D721Med (cell line): ENCODE measurements at regions not wholly inside any gene's neighbourhood (a gene's known extent, or its start where the extent isn't known, plus 50 kb on each side); places are given as distances from the start of the nearest gene placed in this dataset.
"Not testable (repeated sequence)": the region's sequence is repeated elsewhere in the genome, so short reads cannot be mapped to it uniquely, and the experiment has no call there.

Source experiments
- DNase-seq: peaks from one replicate; pipeline ENCODE4 v3.0.0; 2011; ENCODE audit warnings: low spot score; ENCODE audit not compliant: insufficient read length
- FAIRE-seq: peaks from 2 replicates; lab custom pipeline; 2011; peaks lifted over from hg19 to GRCh38; lab: Jason Lieb, UNC

DNA sequence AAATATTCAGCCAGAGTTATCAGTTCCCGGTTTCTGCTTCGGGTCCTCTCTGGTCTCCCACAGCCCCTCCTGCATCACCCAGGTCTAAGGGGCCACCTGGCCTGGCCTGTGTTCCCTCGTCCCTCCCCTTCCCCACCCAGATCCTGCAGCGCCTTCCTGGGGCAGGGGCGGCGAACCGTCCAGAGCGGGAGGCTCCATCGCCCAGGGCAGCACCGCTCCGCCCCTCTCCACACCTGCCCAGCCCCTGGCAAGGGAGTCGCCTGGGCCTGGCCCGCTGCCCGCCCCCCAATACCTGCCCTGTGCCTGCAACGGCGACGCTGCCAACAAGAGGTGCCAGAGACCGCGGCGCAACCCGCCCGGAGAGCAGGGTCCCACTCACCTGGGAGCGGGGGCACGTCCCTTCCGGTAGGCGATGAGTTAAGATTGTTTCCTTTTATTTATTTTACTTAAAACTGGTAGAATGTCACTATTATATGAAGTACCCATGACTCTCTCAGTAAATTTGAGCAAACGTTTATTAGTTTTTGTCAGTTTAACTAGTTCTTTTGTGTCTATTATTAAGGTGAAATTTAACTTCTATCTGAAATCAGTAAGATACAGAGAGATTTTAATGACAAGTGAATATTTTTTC lies 1641.1 kb downstream of the SPATA31A7 start:
- FAIRE-seq, DNase-seq: not testable (repeated sequence)

DNA sequence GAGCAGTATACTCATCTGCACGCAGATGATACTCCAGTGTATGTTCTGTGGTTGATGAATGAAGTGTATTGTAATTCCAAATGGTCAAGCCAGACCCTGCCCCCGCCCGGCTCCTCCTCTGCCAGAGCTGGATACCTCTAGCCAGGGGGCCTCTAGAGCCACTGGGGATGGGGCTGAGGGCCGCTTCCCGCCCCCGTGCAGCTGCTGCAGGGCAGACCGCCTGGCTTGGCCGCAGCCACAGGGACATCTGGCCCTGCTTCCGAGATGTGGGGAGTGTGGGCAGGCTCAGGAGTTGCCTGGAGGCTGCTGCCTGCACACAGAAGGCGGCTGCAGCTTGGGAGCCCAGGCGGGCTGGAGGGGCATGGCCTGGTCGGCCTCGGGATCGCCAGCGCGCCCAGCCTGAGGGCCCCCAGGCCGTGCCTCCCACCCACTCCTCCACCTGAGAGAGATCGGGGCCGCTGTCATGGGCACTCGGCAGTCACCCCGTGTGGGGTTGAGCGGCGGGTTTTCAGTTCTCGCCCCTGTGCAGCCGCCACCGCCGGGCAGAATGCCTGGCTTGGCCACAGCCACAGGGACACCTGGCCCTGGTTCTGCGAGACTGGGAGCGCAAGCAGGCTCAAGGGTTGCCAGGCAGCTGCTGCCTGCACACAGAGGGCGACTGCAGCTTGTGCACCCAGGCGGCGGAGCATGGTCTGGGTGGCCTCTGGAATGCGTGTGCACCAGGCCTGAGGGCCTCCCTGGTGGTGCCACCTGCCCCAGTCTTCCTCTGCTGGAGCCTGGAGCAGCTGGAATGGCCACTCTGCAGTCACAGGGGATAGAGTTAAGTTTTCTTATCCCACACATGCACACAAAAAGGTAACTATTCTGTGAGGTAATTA lies 1643.7 kb downstream of the SPATA31A7 start:
- DNase-seq, FAIRE-seq: not testable (repeated sequence)

GRCh38 chr9:62837254-62837911 lies 1647.5 kb downstream of the SPATA31A7 start:
- not testable (repeated sequence) for FAIRE-seq, DNase-seq

- peak; percentile 37 for DNase-seq
- not testable (repeated sequence) for FAIRE-seq
Observed at GRCh38 chr9:62838024-62838718, 1648.3 kb downstream of the SPATA31A7 start.

GRCh38 chr9:62839168-62839567 lies 1649.3 kb downstream of the SPATA31A7 start:
- FAIRE-seq, result not testable (repeated sequence)

GRCh38 chr9:62843145-62843544 lies 1653.3 kb downstream of the SPATA31A7 start:
- FAIRE-seq, DNase-seq: not testable (repeated sequence)

More at GRCh38 chr9:62839168-62839567, 1649.3 kb downstream of the SPATA31A7 start:
- not testable (repeated sequence) for DNase-seq

GRCh38 chr9:62843706-62844290 lies 1654.0 kb downstream of the SPATA31A7 start:
- not testable (repeated sequence) for DNase-seq, FAIRE-seq

DNA sequence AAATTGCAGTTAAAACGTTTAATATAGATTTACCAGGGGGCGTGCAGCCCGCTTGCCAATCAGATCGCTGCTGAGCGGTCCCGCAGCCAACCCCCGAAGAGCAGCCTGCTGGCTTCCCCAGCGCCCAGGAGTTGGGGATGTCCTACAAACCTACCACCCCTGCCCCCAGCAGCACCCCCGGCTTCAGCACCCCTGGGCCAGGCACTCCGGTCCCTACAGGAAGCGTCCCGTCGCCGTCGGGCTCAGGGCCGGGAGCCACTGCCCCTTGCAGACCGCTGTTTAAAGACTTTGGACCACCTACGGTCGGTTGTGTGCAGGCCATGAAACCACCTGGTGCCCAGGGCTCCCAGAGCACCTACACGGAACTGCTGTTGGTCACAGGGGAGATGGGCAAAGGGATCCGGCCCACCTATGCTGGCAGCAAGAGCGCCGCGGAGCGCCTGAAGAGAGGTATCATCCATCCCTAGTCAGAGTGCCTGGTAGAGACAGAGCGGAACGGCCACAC lies 1654.9 kb downstream of the SPATA31A7 start:
- not testable (repeated sequence) for DNase-seq

GRCh38 chr9:62848258-62848657 lies 1658.4 kb downstream of the SPATA31A7 start:
- DNase-seq, FAIRE-seq: not testable (repeated sequence)

More for the DNA sequence above, 1654.9 kb downstream of the SPATA31A7 start:
- not testable (repeated sequence) for FAIRE-seq

- not testable (repeated sequence) for FAIRE-seq, DNase-seq
Observed at GRCh38 chr9:62849991-62850390, 1660.2 kb downstream of the SPATA31A7 start.

DNA sequence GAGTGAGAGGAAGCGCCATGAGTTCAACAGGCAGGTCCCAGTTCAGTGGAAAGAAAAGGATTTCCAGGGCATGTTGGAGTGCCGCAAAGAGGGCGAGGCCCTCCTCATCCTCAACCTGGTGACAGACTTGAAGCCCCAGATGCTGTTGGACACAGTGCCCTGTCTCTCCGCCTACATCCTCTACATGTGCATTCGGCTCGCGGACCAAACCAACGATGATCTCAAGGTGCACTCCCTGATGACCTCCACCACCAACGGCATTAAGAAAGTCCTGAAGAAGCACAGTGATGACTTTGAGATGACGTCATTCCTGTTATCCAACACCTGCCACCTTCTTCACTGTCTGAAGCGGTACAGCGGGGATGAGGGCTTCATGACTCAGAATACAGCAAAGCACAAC lies 1667.4 kb downstream of the SPATA31A7 start:
- not testable (repeated sequence) for FAIRE-seq, DNase-seq

GRCh38 chr9:62858240-62858639 lies 1668.4 kb downstream of the SPATA31A7 start:
- not testable (repeated sequence) for FAIRE-seq, DNase-seq

- FAIRE-seq, DNase-seq: not testable (repeated sequence)
Observed at GRCh38 chr9:62860939-62861860, 1671.4 kb downstream of the SPATA31A7 start.

- FAIRE-seq, DNase-seq: not testable (repeated sequence)
Observed at GRCh38 chr9:62862180-62862579, 1672.3 kb downstream of the SPATA31A7 start.

DNA sequence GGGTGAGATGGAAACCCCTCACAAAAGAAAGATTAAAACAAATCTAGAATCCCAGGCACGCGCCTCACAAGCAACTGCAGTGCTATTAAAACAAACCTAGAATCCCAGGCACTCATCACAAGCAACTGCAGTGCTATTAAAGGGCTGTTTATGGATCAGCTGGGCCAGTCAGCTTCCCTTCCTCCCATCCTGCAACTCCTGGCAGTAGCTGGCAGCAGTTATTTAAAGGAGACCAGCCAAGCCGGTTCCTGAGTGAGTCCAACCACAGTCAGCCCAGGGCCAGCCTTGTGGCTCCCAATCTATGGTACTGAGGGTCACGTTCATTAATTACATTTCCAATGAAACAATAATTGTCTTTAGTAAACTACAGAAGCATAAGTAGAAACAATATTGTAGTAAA lies 1673.5 kb downstream of the SPATA31A7 start:
- not testable (repeated sequence) for DNase-seq, FAIRE-seq

DNA sequence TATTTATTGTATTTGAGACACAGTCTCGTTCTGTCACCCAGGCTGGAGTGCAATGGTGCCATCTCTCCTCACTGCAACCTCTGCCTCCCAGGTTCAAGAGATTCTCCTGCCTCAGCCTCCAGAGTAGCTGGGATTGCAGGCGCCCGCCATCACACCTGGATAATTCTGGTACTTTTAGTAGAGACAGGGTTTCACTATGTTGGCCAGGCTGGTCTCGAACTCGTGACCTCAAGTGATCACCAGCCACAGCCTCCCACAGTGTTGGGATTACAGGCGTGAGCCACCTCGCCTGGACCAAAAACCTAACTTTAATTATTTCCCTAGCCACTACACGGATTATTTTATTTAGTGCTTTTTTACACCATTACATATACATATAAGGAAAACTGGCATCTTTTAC lies 1674.0 kb downstream of the SPATA31A7 start:
- FAIRE-seq, DNase-seq: not testable (repeated sequence)
